ENCODE measurements at regions not wholly inside any gene's neighbourhood (a gene's known extent, or its start where the extent isn't known, plus 50 kb on each side); places are given as distances from the start of the nearest gene placed in this dataset.

DNA sequence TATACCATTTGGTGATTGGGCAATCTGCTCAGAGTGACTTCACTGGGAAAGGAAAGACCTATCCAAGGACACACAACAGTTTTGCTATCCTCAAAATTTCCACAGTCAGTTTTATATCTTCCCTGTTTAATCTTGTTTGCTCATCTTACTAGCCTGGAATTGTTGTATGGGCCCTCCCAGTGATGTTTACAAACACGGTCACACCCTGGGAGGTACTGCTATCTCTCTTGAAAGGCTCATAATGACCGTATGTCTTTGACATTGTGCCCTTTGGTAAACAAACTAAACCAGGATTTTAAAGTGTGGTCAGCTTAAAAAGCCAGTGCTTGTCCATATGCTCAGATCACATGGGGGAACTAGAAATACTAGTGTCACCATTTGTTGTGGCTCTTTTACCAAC lies 277.0 kb downstream of the CDH2 start:
- DNase-seq: no peak

DNA sequence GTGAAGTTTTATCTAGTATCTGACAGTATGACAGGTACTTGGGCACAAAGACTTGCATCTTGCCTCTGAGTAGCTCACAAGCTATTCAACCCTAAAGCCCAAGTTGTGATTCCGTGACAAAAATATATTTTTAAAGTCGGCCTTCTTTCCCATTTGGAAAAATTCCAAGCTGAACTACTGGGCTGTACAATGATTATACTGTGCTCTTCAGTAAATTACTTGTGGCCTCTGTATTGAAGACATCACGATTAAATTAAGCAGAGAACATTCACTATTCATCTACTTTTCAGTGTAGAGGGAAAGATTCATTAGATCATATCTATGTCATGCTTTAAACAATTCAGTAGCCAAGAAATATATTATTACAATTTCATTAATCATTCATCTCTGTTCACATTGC lies 282.2 kb downstream of the CDH2 start:
- DNase-seq: no peak

DNA sequence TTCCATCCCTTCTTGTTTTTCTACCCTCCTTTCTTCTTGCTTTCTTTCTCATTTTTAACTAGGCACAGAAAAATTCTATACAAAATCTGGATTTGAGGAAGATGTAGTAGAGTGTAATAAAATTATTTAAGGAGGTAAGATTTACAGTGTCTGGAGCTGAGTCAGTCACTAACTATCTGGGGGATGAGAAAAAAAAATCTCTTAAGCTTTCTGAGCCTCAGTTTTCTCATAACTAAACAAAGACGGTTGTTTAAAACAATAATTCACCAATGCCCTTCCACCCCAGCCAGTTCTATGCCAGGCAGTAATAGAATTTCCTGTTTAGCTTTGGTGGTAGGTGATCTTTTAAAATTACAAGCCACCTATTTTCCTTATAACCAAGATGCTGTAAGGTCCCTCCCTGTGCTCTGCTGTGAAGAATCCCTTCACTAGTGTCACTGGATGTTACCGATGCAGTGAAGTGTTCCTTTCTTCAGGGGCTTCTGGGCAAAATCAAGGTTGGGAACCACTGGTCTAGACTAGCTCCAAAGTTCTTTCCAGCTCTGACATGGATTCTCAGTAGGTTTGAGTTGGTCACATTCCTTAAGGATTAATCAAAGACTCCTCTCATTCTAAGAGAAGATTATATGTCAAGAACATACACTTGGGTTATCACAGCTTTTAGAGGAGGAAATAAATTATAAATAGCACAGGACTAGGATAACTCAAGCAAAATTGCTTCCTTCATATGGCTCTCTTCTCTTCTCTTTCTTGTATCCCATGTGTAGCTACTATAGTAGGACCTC lies 289.0 kb downstream of the CDH2 start:
- no peak for DNase-seq

DNA sequence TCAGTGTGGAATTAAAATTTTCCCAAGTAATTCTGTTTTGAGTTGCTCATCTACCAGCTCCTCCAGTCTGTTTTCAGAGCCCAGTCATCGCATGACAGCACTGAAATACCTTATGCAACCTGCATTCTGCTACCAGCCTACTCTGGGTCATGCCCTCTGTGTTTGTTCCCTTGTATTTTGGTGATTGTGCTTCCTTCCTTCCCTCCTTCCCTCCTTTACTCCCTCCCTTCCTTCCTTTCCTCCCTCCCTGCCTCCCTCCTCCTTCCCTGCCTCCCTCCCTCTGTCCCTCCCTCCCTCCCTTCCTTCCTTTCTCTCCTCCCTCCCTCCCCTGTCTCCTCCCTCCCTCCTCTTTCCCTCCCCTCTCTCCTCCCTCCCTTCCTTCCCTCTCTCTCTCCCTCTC lies 289.6 kb downstream of the CDH2 start:
- no peak for DNase-seq

DNA sequence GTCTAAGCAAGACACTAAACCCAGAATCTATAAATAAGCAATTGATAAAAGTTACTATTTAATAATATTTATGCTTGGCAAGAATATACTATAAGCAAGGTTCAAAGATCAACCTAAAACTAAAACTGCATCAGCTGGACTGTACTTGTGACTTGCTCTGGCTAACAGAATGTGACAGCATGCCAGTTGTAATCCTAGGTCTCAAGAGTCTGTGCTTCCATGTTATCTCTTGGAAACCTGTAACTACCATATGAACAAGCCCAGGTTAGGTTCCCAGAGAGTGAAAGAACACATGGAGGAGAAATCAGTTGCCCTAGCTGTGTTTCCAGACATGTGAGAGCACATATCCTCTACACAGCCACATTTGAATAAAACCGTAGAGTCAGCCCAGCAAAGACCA lies 297.4 kb downstream of the CDH2 start:
- DNase-seq: no peak

DNA sequence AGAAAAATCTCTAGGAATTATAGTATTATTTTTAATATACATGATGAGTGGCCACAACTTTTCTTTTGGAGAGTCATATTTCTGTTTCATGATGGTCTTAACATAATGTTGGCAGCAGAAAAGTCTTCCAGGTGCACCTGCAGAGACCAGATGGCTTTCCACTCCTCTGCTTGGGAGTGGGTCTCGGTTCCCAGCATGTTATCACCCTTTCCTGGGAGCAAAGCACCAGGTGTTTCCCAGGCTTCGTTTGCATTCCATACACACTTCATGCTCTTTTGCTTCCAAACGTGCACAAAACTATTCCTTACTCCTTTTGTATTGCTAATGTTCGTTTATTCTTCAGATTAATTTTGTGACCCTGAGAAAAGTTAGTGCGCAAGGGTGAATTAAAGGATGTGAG lies 305.2 kb downstream of the CDH2 start:
- DNase-seq: peak in 1 of 2 experiments; percentile 65

DNA sequence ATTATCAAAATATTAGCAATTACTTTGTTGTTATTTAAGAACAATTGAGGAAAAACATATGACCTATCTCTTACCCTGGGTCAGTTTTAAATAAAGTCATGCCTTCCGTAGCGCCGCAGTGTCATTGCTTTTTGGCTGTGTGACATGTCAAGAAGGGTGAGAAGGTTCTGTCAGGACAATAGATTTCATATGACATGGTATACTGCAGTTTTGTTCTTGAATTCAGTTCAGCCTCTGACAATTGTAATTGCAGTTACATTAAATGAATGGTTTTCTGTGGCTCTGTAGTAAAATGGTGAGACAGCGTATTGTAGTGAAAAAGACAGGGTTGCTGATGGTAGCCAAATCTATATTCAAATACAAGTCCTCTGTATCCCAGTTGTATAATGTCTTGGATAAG lies 307.2 kb downstream of the CDH2 start:
- no peak for DNase-seq

DNA sequence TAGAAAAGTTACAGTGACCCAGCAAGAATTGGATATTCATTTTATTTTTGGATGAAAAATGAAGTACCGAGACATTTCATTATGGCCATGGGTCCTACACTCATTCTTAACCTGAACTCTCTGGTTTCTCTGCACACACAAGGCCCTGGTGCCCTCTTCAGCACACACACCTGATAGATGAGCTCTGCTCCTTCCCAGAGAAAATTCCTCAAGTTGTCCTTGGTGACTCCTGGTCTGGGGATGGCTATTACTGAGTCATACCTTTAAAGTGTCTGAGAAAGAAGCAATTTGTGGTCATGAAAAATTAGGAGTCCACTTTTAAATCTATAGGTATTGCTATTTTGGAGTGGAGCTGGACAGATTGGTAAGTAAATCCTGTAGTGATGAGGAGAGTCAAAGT lies 311.5 kb downstream of the CDH2 start:
- DNase-seq: no peak

DNA sequence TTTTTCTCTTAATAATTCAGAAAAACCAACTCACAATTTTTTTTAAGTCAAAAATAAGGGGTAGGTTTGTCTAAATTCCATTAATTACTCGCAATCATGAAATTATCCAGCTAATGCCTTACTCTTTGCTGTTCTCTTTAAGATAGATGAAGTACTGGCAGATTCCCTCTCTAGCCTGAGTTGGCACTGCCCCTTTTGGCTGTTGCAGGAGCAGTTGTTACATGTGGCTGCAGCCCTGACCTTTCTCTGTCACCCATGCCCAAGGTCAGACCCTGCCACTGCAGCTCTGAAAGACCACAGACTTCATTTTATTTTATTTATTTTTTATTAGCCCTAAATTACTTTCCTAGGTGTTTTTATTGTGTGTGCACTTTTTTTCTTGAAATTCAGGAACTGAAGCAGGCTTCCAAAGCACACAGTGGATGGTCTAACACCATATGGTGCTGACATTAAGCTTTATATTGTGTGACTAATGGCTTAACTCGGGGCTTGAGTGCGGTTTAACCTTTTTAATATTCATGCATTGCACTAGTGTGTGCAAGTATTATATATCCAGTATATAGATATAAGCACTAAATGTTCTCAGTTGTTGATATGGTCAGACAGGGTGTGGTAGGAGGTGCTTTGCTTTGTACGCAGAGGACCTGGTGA lies 313.0 kb downstream of the CDH2 start:
- DNase-seq: no peak

DNA sequence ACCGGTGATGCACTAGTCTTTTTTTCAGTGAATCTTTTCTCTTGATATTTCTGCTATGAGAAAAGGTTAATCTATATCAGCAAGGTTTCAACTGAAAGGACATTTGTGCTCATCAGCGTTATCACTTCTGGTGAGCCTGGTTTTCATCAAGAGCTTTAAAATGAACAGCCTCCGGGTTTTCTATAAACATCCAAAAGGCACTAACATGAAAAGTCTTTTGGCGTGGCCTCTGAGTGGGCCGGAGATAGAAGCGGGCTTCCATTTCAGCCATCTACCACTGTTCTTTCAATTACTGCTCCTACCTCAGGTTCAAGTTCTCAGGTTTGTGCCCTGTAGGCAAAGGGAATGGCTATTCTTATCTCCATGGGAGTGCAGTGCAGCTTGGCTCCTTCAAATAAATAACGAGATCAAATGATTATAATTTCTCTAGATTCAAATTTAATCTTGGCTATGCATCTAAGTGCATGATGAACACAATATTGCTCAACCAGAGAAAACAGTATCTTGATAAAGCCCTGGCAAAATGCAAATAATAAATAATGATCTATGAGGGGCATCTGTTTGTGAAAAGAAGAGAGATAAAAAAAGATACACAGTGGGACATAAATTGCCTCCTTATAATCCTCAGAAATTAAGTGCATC lies 314.8 kb downstream of the CDH2 start:
- no peak for DNase-seq

DNA sequence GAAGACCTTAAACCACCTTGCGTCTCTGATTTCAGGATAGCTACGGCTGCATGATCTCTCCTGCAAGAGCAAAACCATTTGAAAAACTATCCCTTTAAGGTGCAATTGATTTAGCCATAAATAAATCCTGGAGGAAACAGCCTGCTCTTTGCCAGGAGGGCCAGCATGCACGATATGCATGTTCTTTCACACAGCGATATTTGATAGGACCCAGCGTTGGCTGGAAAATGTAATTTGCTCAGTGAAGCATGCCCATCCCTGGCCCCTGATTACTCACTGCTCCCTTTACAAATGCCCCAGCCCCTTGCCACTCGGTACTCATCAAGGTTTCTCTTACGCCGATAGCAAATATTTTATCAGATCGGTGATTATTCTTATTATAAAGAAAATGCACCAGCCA lies 315.4 kb downstream of the CDH2 start:
- peak; percentile 10 to 34 for DNase-seq

DNA sequence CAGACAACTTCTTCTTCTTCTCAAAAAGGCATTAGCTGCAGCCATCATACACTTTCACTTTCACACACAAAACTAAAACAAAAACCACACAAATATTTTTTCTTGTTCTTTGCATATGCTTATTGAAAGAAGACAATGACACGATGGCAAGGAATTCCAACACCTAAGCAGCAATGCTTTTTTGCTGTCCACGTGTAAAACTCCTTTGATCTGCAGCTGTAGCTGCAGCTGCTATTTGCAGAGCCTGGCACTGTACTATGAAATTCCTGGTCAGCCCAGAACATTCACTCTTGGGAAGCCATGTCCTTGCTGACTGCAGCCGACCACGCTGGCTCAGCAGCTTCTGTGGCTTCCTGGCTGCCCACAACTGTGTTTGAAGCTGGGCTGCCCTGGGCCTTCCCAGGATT lies 316.2 kb downstream of the CDH2 start:
- no peak for DNase-seq

DNA sequence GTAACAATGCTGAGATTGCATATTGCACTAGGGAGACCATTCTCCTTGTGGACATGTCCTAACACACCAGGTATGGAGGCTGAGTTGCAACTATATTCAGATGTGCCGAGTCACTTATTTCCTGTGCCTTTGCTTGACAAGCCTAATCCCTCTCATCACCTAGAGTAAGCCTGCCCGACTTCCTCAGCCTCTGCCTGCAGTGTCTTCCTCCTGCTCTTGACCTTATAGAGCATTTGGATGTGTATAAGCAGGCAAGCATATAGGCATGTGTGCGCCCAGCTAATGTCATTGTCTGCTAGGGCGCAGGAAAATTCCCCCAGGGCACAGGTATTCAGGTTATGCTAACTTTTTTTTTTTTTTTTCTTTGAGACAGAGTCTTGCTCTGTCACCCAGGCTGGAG lies 316.9 kb downstream of the CDH2 start:
- DNase-seq: no peak

DNA sequence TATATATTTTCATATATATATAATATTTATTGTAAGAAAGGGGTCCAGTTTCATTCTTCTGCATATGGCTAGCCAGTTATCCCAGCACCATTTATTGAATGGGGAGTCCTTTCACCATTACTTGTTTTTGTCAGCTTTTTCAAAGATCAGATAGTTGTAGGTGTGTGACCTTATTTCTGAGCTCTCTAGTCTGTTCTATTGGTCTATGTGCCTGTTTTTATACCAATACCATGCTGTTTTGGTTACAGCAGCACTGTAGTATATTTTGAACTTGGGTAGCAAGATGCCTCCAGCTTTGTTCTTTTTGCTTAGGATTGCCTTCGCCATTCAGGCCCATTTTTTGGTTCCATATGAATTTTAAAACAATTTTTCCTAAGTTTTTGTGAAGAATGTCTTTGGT lies 320.1 kb downstream of the CDH2 start:
- DNase-seq: no peak

DNA sequence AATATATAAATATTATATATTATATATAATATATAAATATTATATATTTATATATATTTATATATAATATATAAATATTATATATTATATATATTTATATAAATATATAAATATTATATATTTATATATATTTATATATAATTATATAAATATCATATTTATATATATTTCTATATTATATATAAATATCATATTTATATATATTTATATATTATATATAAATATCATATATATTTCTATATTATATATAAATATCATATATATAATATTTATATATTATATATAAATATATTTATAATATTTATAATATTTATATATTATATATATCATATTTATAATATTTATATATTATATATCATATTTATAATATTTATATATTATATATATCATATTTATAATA lies 321.4 kb downstream of the CDH2 start:
- no peak for DNase-seq

DNA sequence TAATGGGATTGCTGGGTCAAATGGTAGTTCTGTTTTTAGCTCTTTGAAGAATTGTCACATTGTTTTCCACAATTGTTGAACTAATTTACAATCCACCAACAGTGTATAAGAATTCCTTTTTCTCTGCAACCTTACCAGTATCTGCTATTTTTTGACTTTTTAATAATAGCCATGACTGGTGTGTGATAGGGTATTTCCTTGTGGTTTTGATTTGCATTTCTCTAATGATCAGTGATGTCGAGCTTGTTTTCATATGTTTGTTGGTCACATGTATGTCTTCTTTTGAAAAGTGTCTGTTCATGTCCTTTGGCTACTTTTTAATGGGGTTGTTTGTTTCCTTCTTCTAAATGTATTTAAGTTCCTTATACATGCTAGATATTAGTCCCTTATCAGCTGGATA lies 322.3 kb downstream of the CDH2 start:
- no peak for DNase-seq

DNA sequence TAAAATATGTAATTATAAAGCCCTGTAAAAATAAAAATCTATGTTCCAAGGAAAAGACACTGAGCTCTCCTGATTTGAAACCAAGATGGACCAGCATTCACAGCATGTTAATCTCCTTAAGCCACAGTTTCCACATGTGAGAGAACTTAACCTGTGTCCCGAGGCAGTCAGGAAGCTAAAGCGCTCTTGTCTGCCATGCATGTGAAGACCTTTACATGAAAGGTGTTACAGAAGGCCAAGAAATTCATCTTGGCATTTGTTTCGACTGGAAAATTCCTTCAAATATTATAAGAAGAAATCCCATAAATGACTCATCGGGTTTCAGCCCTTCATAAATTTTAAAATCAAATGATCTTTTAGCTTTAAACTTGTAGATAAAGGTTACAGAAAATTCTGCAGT lies 328.6 kb downstream of the CDH2 start:
- no peak for DNase-seq

DNA sequence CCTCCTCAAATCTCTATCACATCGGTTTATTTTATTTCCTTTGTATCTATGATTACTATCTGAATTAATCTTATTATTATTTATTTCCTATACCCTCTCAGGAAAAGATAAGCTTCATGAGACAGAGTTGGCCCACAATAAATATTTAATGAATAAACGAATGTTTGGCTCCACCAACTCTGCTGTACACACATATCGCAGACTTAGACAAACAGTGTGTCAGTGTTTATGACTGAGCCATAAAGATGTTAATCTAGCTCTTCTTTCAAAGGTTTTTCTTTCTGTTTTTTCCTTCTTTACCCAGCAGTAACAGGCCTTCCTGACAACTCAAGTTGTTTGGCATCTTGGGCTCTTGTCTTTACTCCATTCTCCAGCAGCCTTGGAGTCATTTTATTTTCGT lies 329.5 kb downstream of the CDH2 start:
- no peak for DNase-seq

DNA sequence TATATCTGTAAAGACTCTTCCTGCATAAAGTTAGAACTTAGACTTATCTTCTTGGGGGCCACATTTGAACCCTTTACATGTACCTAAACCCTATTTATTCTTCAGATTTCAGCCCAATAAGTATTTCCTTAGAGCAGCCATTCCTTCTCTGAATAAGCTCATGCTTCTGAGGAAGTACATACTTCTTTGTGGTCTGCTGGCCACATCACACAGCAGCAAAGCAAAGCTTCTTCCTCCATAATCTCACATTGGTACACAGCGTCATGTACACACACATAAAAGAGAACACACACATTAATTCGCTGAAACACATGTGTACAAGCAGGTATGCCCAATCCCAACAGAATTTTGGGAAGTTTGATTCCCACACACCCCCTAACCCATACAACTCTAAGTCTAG lies 331.0 kb downstream of the CDH2 start:
- DNase-seq: no peak

DNA sequence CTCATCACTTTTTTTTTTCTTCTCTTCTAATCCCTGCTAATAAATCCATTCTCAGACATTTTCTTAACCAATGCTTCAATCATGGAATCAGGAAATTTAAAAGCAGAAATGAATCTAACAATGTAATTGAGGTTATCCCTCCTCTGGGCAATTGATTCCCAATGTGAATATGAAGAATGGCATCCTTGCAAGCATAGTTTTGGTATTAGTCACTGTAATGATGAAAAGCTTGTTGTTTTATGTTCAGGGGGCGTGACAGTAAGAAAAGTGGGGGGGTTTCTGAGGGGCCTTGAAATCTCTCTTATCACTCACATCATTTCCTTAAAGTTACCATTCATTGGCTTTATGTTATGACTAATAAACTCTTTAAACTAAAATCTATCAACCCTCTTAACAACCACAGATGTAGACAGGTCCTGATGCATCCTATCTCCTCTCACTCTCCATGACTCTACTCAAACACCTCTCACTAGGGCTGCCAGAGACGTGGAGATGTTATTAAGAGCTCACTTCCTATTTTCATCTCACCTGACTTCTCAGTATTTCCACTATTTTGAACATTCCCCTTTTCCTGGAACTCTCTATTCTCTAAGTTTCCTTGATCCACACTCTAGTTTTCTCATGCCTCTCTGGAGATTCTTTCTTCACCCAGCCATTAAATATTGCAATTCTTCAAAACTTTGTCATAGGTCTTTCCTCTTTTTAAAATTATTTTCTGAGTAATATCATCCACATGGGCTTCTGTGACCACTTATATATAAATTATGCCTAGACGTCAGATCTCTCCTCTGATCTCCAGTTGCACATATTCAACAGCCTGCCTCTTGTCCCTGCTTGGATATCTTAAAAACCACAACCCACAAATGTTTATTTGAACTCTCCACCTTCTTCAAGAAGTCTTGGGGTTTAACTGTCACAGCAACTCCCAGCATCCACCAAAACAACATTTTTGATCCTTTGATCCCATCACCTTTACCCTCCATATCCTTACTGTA lies 332.9 kb downstream of the CDH2 start:
- DNase-seq: no peak

DNA sequence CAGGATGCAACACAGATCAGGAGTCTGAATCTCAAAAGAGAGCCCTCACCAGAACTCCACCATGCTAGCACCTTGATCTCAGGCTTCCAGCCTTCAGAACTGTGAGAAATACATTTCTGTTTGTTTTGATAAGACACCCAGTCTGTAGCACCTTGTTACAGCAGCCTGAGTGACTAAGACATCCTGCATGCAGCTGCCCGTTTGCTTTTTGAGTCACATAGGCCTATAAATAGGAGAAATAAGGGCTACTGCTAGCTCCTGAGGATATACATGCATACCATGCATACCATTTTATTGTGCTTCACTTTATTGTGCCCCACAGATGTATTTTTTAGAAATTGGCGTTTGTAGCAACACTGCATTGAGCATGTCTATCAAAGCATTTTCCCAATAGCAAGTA lies 337.8 kb downstream of the CDH2 start:
- no peak for DNase-seq

DNA sequence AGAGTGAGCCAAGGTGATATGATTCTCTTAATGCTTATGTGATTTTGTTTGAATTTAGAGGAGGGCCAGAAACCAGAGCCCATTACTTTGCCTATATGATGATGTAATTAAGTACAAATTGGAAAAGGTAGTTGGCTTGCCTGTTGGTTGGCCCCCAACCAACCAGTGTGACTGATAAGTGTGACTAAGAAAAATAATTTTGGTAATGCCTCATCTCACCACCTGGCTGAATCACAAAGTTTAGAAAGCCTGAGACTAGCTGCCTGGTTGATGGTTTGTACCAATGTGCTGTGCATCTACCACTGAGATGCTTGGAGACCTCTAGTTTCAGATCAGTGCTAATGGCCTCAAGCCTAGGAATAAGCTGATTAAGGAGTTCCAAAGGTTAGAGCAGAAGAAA lies 338.7 kb downstream of the CDH2 start:
- no peak for DNase-seq

DNA sequence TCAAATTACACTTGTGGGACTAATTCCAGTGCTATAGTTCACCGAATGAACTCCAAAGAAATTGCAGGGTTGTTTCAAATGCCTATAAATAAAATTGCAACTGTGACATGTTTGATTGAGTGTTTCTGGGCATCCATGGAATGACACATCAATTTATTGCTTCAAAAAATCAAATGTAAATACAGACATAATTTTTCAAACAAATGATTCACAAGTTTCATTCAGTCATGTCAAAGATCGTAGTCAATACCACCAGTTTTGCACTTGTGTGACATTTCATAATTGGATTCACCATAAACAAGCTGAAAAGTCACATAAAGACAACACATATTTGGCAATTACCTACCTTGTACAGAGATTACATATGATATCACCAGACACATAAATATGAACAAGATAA lies 350.8 kb downstream of the CDH2 start:
- no peak for DNase-seq
